ENCODE measurements at regions not wholly inside any gene's neighbourhood (a gene's known extent, or its start where the extent isn't known, plus 50 kb on each side); places are given as distances from the start of the nearest gene placed in this dataset.

DNA sequence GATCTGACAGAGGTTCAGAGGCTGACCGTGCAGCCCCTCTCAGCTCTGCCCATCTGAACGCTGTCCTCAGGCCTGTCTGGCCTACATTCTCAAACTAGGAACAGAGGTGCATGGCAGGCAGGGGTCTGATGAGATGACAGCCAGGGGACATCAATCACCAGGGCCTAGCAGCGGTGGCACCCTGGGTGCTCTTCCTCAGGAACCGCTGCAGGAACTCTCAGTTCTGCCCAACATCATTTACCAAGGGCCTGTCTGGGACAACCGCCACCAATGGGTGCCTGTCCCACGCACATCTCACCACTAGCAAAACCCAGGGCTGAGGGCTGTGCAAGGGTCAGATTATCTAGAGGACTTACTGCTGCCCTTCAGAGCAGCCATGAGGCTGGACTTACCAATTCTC lies 245.7 kb downstream of the TOMM20 start:
- H3K4me1 ChIP-seq = peaks cover 23% of the 10 kb centered on the region
- no peaks in the 10 kb centered on the region for H3K27me3 ChIP-seq
- intact Hi-C loops (cut with DNase I) = no loop called here
- no peaks in the 10 kb centered on the region for H3K9me3 ChIP-seq
- H3K4me3 ChIP-seq = no peak overlapping the region
- H3K36me3 ChIP-seq = no peaks in the 10 kb centered on the region
- no peak for DNase-seq
- no peak for TF ChIP-seq CTCF (IDR thresholded peaks at IDR 0.05)
- no peak for ATAC-seq
- H3K27ac ChIP-seq = no peak overlapping the region

- ATAC-seq = no peak
- H3K9me3 ChIP-seq = no peaks in the 10 kb centered on the region
- H3K4me1 ChIP-seq = peaks cover 21% of the 10 kb centered on the region
- DNase-seq = no peak
- intact Hi-C loops (cut with DNase I) = no loop called here
- H3K27me3 ChIP-seq = no peaks in the 10 kb centered on the region
- no peak overlapping the region for H3K4me3 ChIP-seq
- H3K27ac ChIP-seq = no peak overlapping the region
- H3K36me3 ChIP-seq = no peaks in the 10 kb centered on the region
- no peak for TF ChIP-seq CTCF (IDR thresholded peaks at IDR 0.05)
Observed at GRCh38 chr1:234881893-234882771, 246.5 kb downstream of the TOMM20 start.

- Histone ChIP-seq H3K4me3 (no peak overlapping the region), H3K36me3 (no peaks in the 10 kb centered on the region), H3K4me1 (peaks cover 22% of the 10 kb centered on the region), H3K9me3 (no peaks in the 10 kb centered on the region), H3K27me3 (no peaks in the 10 kb centered on the region), H3K27ac (no peak overlapping the region)
- intact Hi-C loops (cut with DNase I) = no loop called here
- DNase-seq (no peak), ATAC-seq (no peak)
- TF ChIP-seq CTCF (IDR thresholded peaks at IDR 0.05) = no peak
Observed at GRCh38 chr1:234879147-234880080, 249.2 kb downstream of the TOMM20 start.

- no peaks in the 10 kb centered on the region for H3K36me3 ChIP-seq
- peaks cover 25% of the 10 kb centered on the region for H3K4me1 ChIP-seq
- H3K9me3 ChIP-seq = no peaks in the 10 kb centered on the region
- intact Hi-C loops (cut with DNase I) = no loop called here
- no peak overlapping the region for H3K27ac ChIP-seq
- no peak overlapping the region for H3K4me3 ChIP-seq
- H3K27me3 ChIP-seq = no peaks in the 10 kb centered on the region
- ATAC-seq (no peak), DNase-seq (peak; percentile 61)
- no peak for TF ChIP-seq CTCF (IDR thresholded peaks at IDR 0.05)
Observed at GRCh38 chr1:234878288-234878687, 250.3 kb downstream of the TOMM20 start.

- H3K27me3 ChIP-seq = no peaks in the 10 kb centered on the region
- no peak overlapping the region for H3K27ac ChIP-seq
- no peaks in the 10 kb centered on the region for H3K9me3 ChIP-seq
- TF ChIP-seq CTCF (IDR thresholded peaks at IDR 0.05) = no peak
- H3K36me3 ChIP-seq = no peaks in the 10 kb centered on the region
- DNase-seq (no peak), ATAC-seq (no peak)
- no peak overlapping the region for H3K4me3 ChIP-seq
- peaks cover 25% of the 10 kb centered on the region for H3K4me1 ChIP-seq
- intact Hi-C loops (cut with DNase I) = no loop called here
Observed at GRCh38 chr1:234877761-234878160, 250.9 kb downstream of the TOMM20 start.
